Stomach (tissue), 8 donors: ENCODE measurements at regions not wholly inside any gene's neighbourhood (a gene's known extent, or its start where the extent isn't known, plus 50 kb on each side); places are given as distances from the start of the nearest gene placed in this dataset.
A peak's percentile ranks its signal among the peaks of the same experiment; 100 is the strongest.

ENCODE experiments used
- DNase-seq, 2 donors: peaks; one replicate each; pipeline versions ENCODE4 v3.0.0 to v3.0.0-alpha.2; 2013 to 2019
- H3K27ac ChIP-seq, 5 donors: fragments of 200-600 bp in 4 of 5; sonication (generic) in 4 of 5; one replicate each; pipeline ENCODE4 v1.5.1; 2013 to 2019; ENCODE audit warnings: mild to moderate bottlenecking in 1 of 5, moderate library complexity in 1 of 5
- H3K27me3 ChIP-seq, 3 donors: fragments of 200-600 bp; sonication (generic); one replicate each; pipeline ENCODE4 v1.5.1; 2017 to 2019; ENCODE audit warnings: mixed run types in 1 of 3
- H3K36me3 ChIP-seq, 4 donors: fragments of 200-600 bp; sonication (generic); 1 replicate in 3 of 4; 2 replicates in 1 of 4; pipeline ENCODE4 v1.5.1; 2016 to 2019
- H3K4me1 ChIP-seq, 4 donors: fragments of 200-600 bp; sonication (generic); one replicate each; pipeline ENCODE4 v1.5.1; 2016 to 2019
- H3K4me3 ChIP-seq, 4 donors: fragments of 200-600 bp; sonication (generic) in 3 of 4; one replicate each; pipeline ENCODE4 v1.5.1; 2016 to 2019; ENCODE audit warnings: mild to moderate bottlenecking in 1 of 4
- H3K9me3 ChIP-seq, 4 donors: fragments of 200-600 bp; sonication (generic); one replicate each; pipeline ENCODE4 v1.5.1; 2016 to 2019
- CTCF ChIP-seq, 7 experiments: fragments of 450-650 bp in 4 of 7; fragments of 200-600 bp in 3 of 7; sonication (generic) in 3 of 7; IDR thresholded peaks; one replicate each; pipeline ENCODE4 v1.5.1; 2016 to 2019; ENCODE audit warnings: antibody characterized with exemption in 7 of 7, control low read depth in 2 of 7, mild to moderate bottlenecking in 1 of 7
- EP300 ChIP-seq: sonication (generic); formaldehyde crosslinking; IDR thresholded peaks from one replicate; pipeline ENCODE4 v1.6.1; 2017; ENCODE audit warnings: antibody characterized with exemption
- POLR2A ChIP-seq, 4 donors: fragments of 450-650 bp; IDR thresholded peaks; one replicate each; pipeline ENCODE4 v1.6.1; 2016; ENCODE audit warnings: antibody characterized with exemption in 4 of 4, control low read depth in 2 of 4, mild to moderate bottlenecking in 1 of 4, moderate library complexity in 1 of 4
- POLR2AphosphoS5 ChIP-seq, 3 donors: sonication (generic); formaldehyde crosslinking; IDR thresholded peaks; one replicate each; pipeline ENCODE4 v1.6.1; 2016; ENCODE audit warnings: antibody characterized with exemption in 3 of 3
- WGBS, 5 donors: extraction: QIAGEN DNeasy Blood & Tissue Kit in 3 of 5; methylation state at CpG; one replicate each; pipeline versions ENCODE4 v1.1.5 to v1.1.7; 2013 to 2018; 5-methylcytosine and 5-hydroxymethylcytosine counted together
- intact Hi-C: fragments of 100-400 bp; cut with DNase I; formaldehyde crosslinking; loops from one replicate; pipeline ENCODE4 v1.15.1; 2023; ENCODE audit warnings: low total_unique reads
- donor health status: healthy with polysubstance abuse.
- donor health status: Bipolar disorder and iron deficiency.
- donor health status: healthy.

- H3K27ac ChIP-seq = no peak overlapping the region
- intact Hi-C loops = no loop called here
- WGBS, 5 donors = 79 to 91% (median 88%) methylated on average over 9 of the region's 9 CpGs
- H3K9me3 ChIP-seq = no peaks in the 10 kb centered on the region
- no peak for DNase-seq
- no peaks in the 10 kb centered on the region for H3K36me3 ChIP-seq
- no peaks in the 10 kb centered on the region for H3K27me3 ChIP-seq
- H3K4me3 ChIP-seq = no peak overlapping the region
- TF ChIP-seq POLR2AphosphoS5 (IDR thresholded peaks at IDR 0.05) = no peak
- TF ChIP-seq EP300 = no peak
- no peak for TF ChIP-seq POLR2A (IDR thresholded peaks at IDR 0.05)
- no peak for TF ChIP-seq CTCF (IDR thresholded peaks at IDR 0.05)
- no peaks in the 10 kb centered on the region for H3K4me1 ChIP-seq
Measured at GRCh38 chr1:213324859-213325258, 273.8 kb downstream of the RPS6KC1 start.

- Histone ChIP-seq H3K4me1 (no peaks in the 10 kb centered on the region), H3K4me3 (no peak overlapping the region), H3K9me3 (no peaks in the 10 kb centered on the region), H3K36me3 (no peaks in the 10 kb centered on the region), H3K27ac (no peak overlapping the region), H3K27me3 (no peaks in the 10 kb centered on the region)
- 73 to 81% (median 76%) methylated on average over 9 of the region's 9 CpGs for WGBS, 5 donors
- TF ChIP-seq EP300 = no peak
- intact Hi-C loops = no loop called here
- no peak for DNase-seq
Measured at GRCh38 chr1:213325482-213325881, 274.4 kb downstream of the RPS6KC1 start.

- TF ChIP-seq POLR2AphosphoS5 (IDR thresholded peaks at IDR 0.05) = no peak
- no peak for TF ChIP-seq CTCF (IDR thresholded peaks at IDR 0.05)
- TF ChIP-seq EP300 = no peak
- no peak for TF ChIP-seq POLR2A (IDR thresholded peaks at IDR 0.05)
- H3K27me3 ChIP-seq = no peaks in the 10 kb centered on the region
- no peak overlapping the region for H3K4me3 ChIP-seq
- H3K27ac ChIP-seq = no peak overlapping the region
- no peaks in the 10 kb centered on the region for H3K9me3 ChIP-seq
- intact Hi-C loops = no loop called here
- DNase-seq = no peak
- no peaks in the 10 kb centered on the region for H3K36me3 ChIP-seq
- no peaks in the 10 kb centered on the region for H3K4me1 ChIP-seq
- WGBS, 5 donors = 82 to 94% (median 86%) methylated on average over 2 of the region's 2 CpGs
Measured at GRCh38 chr1:213326281-213327016, 275.4 kb downstream of the RPS6KC1 start.

GRCh38 chr1:213327017-213327667, 276.1 kb downstream of the RPS6KC1 start:
- 80 to 87% (median 84%) methylated on average over 5 of the region's 5 CpGs for WGBS, 5 donors
- H3K27ac ChIP-seq = no peak overlapping the region
- H3K27me3 ChIP-seq = no peaks in the 10 kb centered on the region
- no peaks in the 10 kb centered on the region for H3K9me3 ChIP-seq
- H3K4me1 ChIP-seq = no peaks in the 10 kb centered on the region
- TF ChIP-seq CTCF (IDR thresholded peaks at IDR 0.05) (no peak), EP300 (no peak), POLR2A (IDR thresholded peaks at IDR 0.05) (no peak), POLR2AphosphoS5 (IDR thresholded peaks at IDR 0.05) (no peak)
- DNase-seq = peak in 1 of 2 donors; percentile 26
- no peak overlapping the region for H3K4me3 ChIP-seq
- H3K36me3 ChIP-seq = no peaks in the 10 kb centered on the region
- intact Hi-C loops = no loop called here
